Astrocyte (in vitro differentiated cells and primary cell): ENCODE measurements at regions not wholly inside any gene's neighbourhood (a gene's known extent, or its start where the extent isn't known, plus 50 kb on each side); places are given as distances from the start of the nearest gene placed in this dataset.

Experiments used
- EZH2 ChIP-seq: IDR thresholded peaks from 2 replicates; pipeline ENCODE4 v1.6.1; 2012; ENCODE audit warnings: mild to moderate bottlenecking, low read length, inconsistent platforms; ENCODE audit not compliant: insufficient read depth
- TF ChIP-seq, protein P1 (sequence below): IDR thresholded peaks from 2 replicates; pipeline ENCODE4 v1.5.1; 2011; ENCODE audit warnings: low read depth, mild to moderate bottlenecking, inconsistent platforms, low read length, moderate library complexity; ENCODE audit not compliant: insufficient read depth

DNA sequence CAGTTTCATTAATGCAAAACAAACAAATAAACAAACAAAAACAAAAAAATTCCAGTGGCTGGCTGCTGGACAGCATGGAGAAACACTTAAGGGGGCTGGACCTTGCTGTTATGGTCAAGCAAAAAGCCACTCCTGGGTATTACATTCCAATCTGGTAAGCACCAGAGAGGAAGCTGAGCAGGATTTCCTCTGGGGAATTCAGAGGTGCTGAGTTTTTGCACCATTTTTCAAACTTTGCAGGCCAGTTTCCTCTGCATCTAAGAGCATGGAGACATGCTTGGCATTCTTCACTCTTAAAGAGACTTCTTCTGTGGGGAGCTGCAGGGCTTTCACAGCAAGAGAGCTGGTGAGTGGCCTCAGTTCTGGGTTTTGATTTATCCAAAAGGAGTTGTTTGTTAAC is 84.5 kb downstream of the FZD1 start:
- no peak for TF ChIP-seq EZH2
- TF ChIP-seq, protein P1, sequence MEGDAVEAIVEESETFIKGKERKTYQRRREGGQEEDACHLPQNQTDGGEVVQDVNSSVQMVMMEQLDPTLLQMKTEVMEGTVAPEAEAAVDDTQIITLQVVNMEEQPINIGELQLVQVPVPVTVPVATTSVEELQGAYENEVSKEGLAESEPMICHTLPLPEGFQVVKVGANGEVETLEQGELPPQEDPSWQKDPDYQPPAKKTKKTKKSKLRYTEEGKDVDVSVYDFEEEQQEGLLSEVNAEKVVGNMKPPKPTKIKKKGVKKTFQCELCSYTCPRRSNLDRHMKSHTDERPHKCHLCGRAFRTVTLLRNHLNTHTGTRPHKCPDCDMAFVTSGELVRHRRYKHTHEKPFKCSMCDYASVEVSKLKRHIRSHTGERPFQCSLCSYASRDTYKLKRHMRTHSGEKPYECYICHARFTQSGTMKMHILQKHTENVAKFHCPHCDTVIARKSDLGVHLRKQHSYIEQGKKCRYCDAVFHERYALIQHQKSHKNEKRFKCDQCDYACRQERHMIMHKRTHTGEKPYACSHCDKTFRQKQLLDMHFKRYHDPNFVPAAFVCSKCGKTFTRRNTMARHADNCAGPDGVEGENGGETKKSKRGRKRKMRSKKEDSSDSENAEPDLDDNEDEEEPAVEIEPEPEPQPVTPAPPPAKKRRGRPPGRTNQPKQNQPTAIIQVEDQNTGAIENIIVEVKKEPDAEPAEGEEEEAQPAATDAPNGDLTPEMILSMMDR, result no peak
